ENCODE measurements at regions not wholly inside any gene's neighbourhood (a gene's known extent, or its start where the extent isn't known, plus 50 kb on each side); places are given as distances from the start of the nearest gene placed in this dataset.

- TF ChIP-seq, protein P1, sequence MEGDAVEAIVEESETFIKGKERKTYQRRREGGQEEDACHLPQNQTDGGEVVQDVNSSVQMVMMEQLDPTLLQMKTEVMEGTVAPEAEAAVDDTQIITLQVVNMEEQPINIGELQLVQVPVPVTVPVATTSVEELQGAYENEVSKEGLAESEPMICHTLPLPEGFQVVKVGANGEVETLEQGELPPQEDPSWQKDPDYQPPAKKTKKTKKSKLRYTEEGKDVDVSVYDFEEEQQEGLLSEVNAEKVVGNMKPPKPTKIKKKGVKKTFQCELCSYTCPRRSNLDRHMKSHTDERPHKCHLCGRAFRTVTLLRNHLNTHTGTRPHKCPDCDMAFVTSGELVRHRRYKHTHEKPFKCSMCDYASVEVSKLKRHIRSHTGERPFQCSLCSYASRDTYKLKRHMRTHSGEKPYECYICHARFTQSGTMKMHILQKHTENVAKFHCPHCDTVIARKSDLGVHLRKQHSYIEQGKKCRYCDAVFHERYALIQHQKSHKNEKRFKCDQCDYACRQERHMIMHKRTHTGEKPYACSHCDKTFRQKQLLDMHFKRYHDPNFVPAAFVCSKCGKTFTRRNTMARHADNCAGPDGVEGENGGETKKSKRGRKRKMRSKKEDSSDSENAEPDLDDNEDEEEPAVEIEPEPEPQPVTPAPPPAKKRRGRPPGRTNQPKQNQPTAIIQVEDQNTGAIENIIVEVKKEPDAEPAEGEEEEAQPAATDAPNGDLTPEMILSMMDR (IDR thresholded peaks at IDR 0.05; ENCODE audit: extremely low read depth in 1 of 2, insufficient read depth in 1 of 2, low read depth in 1 of 2, low read length in 2 of 2), result no peak
- no peak for TF ChIP-seq POLR2A (IDR thresholded peaks at IDR 0.05; ENCODE audit: low read depth, low read length)
Observed at GRCh38 chr17:79163071-79163470, 88.4 kb downstream of the ENGASE start.
